ENCODE measurements at regions not wholly inside any gene's neighbourhood (a gene's known extent, or its start where the extent isn't known, plus 50 kb on each side); places are given as distances from the start of the nearest gene placed in this dataset.

DNA sequence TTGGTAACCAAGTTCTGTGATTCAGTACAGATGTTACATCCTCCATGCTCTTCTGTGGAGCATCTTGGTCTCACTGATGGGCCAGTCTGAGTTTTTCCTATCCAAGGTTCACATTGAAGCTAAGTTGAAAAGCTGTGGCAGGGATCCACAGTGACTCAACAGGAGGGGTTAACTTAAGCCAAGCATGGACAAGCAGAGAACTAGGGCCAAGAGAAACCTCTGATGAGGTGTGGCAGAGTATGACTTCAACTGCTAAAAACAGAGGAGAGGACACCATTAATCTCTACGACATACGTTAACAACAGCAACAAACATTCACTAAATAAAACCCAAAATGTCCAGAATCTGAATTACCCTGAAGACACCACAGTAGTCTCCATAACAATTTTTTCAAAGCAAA, 268.1 kb upstream of the UBE2E2 start:
- TF ChIP-seq ZNF565 (CRISPR knock-in tag; conservative IDR thresholded peaks at IDR 0.05; ENCODE audit: low read depth) = no peak
- TF ChIP-seq TOX (CRISPR knock-in tag; IDR thresholded peaks at IDR 0.05; ENCODE audit: borderline replicate concordance) = no peak

All from SK-N-SH treated with all-trans-retinoic acid at 6 μM for 48 hours (cell line).